Upper lobe of right lung (tissue), 1 donor: ENCODE measurements at regions not wholly inside any gene's neighbourhood (a gene's known extent, or its start where the extent isn't known, plus 50 kb on each side); places are given as distances from the start of the nearest gene placed in this dataset.
A peak's percentile ranks its signal among the peaks of the same experiment; 100 is the strongest.
"Not testable (repeated sequence)": the region's sequence is repeated elsewhere in the genome, so short reads cannot be mapped to it uniquely, and the experiment has no call there.

Experiments
- ATAC-seq: fragments of 200-7000 bp; cut with Tn5 transposase; one replicate; pipeline ENCODE4 v1.9.1; 2020; ENCODE audit warnings: mild to moderate bottlenecking, moderate library complexity
- DNase-seq: peaks from one replicate; pipeline ENCODE4 v3.0.0-alpha.2; 2020
- H3K27ac ChIP-seq: fragments of 200-600 bp; one replicate; pipeline ENCODE4 v1.8.0; 2022
- H3K27me3 ChIP-seq: fragments of 200-600 bp; one replicate; pipeline ENCODE4 v1.8.0; 2022; ENCODE audit warnings: mild to moderate bottlenecking
- H3K36me3 ChIP-seq: fragments of 200-600 bp; one replicate; pipeline ENCODE4 v1.8.0; 2022
- H3K4me1 ChIP-seq: fragments of 200-600 bp; one replicate; pipeline ENCODE4 v1.8.0; 2022
- H3K4me3 ChIP-seq: fragments of 200-600 bp; one replicate; pipeline ENCODE4 v1.8.0; 2022; ENCODE audit warnings: mild to moderate bottlenecking
- H3K9me3 ChIP-seq: fragments of 200-600 bp; one replicate; pipeline ENCODE4 v1.8.0; 2022
- intact Hi-C: fragments of 100-400 bp; cut with DNase I; formaldehyde crosslinking; loops from one replicate; pipeline ENCODE4 v1.11.0; 2022
- TF ChIP-seq, protein P1 (sequence below): fragments of 200-600 bp; IDR thresholded peaks from one replicate; pipeline ENCODE4 v1.8.0; 2022; ENCODE audit warnings: antibody characterized with exemption
- donor health status: DM: no; HTN: yes; CAD: no; lungs with severe emphysema.

DNA sequence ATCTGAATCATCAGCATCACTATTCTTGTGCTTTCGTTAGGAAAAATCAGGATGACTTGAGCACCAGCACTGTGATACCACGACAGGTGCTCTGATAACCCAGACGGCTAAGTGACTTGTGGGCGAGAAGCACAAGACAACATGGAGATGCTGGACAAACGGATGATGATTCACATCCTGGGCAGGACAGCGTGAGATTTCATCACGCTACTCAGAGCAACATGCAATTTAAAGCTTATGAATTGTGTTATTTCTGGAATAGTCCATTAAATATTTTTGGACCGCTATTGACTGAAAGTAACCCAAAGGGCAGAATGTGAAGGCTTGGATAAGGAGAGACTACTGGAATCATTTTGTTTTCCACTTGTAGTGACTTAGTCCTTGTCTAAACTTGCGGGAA lies 114.8 kb upstream of the DAPK1 start:
- Histone ChIP-seq H3K27me3 (no peaks in the 10 kb centered on the region), H3K36me3 (no peaks in the 10 kb centered on the region), H3K4me3 (no peak overlapping the region), H3K4me1 (peaks cover 17% of the 10 kb centered on the region), H3K9me3 (no peaks in the 10 kb centered on the region), H3K27ac (no peak overlapping the region)
- ATAC-seq = no peak
- TF ChIP-seq, protein P1, sequence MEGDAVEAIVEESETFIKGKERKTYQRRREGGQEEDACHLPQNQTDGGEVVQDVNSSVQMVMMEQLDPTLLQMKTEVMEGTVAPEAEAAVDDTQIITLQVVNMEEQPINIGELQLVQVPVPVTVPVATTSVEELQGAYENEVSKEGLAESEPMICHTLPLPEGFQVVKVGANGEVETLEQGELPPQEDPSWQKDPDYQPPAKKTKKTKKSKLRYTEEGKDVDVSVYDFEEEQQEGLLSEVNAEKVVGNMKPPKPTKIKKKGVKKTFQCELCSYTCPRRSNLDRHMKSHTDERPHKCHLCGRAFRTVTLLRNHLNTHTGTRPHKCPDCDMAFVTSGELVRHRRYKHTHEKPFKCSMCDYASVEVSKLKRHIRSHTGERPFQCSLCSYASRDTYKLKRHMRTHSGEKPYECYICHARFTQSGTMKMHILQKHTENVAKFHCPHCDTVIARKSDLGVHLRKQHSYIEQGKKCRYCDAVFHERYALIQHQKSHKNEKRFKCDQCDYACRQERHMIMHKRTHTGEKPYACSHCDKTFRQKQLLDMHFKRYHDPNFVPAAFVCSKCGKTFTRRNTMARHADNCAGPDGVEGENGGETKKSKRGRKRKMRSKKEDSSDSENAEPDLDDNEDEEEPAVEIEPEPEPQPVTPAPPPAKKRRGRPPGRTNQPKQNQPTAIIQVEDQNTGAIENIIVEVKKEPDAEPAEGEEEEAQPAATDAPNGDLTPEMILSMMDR = no peak
- intact Hi-C loops = no loop called here
- DNase-seq = no peak

DNA sequence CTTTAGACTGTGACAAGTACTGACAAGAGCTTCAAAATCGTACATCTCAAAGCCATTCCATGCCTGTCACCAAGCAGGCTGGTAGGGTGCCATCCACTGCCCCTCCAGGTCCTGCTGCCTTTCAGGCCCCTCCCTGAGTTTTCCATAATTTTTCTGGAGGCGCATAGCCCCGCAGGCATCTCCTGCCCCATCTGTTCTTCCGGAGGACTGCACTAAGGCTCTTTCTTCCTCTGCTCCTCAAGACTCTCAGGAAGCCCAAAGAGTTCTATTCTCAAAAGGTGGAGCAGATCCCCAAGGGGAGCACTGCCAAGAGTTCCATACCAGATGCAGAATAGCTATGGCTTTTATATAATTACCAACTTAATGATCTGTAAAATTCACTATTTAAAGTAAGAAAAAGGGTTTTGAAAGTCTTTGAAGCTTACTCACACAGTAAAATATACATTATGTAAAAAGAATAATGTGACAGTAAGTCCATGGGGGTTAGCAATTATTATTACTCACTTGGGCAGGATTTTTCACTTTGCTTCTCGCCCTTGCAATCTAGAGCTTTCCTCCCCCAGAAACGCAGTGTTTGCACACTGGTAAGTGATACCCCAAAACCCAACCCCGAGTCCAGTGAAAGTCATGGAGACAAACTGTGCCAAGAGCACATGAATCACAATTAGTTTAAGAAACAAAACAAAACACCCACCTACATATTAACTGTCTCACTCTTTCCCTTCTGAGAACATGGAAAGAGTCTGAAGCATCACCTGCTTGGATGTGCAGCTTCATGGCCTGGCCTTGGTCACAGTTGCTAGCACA lies 114.1 kb upstream of the DAPK1 start:
- ATAC-seq (no peak), DNase-seq (no peak)
- no peaks in the 10 kb centered on the region for H3K9me3 ChIP-seq
- TF ChIP-seq, protein P1 = no peak
- peaks cover 17% of the 10 kb centered on the region for H3K4me1 ChIP-seq
- H3K27me3 ChIP-seq = no peaks in the 10 kb centered on the region
- no peaks in the 10 kb centered on the region for H3K36me3 ChIP-seq
- no peak overlapping the region for H3K27ac ChIP-seq
- H3K4me3 ChIP-seq = no peak overlapping the region
- intact Hi-C loops = no loop called here

DNA sequence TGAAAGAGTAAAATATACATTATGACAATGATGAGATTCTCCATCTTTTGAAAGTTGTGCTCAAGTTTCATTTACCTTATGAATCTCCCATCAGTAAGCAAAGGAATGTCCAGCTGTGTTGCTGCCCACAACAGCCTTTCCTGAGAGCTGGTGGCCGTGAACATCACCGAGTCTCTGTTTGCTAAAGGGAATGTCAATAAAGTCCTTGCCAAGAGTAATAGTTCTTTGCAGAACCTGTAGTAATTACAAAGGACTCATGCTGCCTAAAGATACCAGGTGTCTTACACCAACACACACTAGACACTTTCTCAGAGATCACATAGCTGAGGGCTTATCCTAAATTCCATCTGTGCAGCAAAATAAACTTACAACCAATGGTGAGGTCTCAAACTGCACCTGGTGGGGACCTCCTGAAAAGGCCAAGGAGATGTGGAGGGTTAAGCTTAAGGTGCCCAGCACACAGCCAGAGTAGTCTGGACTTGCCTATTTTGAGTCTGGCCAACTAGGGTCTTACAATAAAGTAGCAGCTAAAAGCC lies 111.1 kb upstream of the DAPK1 start:
- TF ChIP-seq, protein P1 = no peak
- no peaks in the 10 kb centered on the region for H3K36me3 ChIP-seq
- no peaks in the 10 kb centered on the region for H3K9me3 ChIP-seq
- H3K27ac ChIP-seq = no peak overlapping the region
- no peaks in the 10 kb centered on the region for H3K27me3 ChIP-seq
- intact Hi-C loops = no loop called here
- DNase-seq (no peak), ATAC-seq (peak; percentile 27)
- H3K4me1 ChIP-seq = peaks cover 10% of the 10 kb centered on the region
- no peak overlapping the region for H3K4me3 ChIP-seq

DNA sequence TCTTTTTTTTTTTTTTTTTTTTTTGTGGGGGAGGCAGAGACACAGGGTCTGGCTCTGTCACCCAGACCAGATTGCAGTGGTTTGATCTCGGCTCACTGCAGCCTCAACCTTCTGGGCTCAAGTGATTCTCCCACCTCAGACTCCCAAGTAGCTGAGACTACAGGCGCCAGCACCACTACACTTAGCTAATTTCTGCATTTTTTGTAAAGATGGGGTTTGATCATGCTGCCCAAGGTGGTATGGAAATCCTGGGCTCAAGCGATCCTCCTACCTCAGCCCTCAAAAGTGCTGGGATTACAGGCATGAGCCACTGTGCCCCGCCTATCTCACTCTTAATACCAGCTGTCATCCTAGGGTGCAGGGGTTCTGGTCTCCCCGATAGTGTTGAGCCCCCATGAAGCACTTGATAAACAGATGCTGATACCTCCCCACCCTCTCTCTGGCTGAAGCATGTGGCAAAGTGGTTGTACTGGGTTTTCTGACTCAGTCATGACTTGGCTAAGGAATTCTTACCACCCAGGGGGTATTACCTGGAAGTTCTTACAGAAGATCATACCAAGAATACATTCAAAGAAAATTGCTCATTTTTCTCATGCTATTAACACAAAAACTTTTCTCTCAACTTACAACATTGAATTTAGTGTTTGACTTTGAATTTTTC lies 110.2 kb upstream of the DAPK1 start:
- Histone ChIP-seq H3K36me3 (no peaks in the 10 kb centered on the region), H3K27me3 (no peaks in the 10 kb centered on the region), H3K4me3 (no peak overlapping the region), H3K4me1 (peaks cover under 1% of the 10 kb centered on the region), H3K27ac (no peak overlapping the region), H3K9me3 (no peaks in the 10 kb centered on the region)
- DNase-seq (no peak), ATAC-seq (no peak)
- intact Hi-C loops = no loop called here
- TF ChIP-seq, protein P1 = no peak

DNA sequence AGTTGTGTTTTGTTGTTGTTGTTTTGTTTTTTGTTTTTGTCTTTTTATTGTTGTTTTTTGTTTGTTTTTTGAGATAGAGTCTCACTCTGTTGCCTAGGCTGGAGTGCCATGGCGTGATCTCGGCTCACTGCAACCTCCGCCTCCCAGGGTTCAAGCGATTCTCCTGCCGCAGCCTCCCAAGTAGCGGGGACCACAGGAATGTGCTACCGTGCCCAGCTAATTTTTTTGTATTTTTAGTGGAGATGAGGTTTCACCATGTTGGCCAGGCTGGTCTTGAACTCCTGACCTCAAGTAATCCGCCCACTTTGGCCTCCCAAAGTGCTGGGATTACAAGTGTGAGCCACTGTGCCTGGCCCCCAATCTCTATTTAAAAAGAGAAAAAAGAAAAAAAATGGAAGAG lies 109.0 kb upstream of the DAPK1 start:
- DNase-seq, ATAC-seq, intact Hi-C loops, H3K9me3 ChIP-seq, H3K27me3 ChIP-seq, H3K36me3 ChIP-seq, H3K4me3 ChIP-seq, H3K27ac ChIP-seq, H3K4me1 ChIP-seq: not testable (repeated sequence)

DNA sequence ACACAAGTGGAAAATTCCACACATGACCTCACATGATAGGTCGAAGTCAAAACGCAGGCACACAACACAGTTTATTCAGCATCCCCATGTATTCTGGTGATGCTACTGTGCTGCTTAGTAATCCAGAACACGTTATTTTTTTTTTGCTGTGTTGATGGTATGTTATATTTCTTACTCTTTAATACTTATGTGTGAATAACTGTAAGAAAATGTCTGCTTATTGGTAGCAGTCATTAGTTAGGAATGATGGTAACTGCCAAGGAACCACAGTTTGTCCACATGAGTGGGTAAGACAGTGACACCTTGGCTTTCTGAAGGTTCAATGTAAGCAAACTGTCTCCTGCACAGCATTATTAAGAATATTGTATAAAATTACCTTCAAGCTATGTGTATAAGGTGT lies 107.7 kb upstream of the DAPK1 start:
- TF ChIP-seq, protein P1 = no peak
- intact Hi-C loops = no loop called here
- Histone ChIP-seq H3K27ac (no peak overlapping the region), H3K4me3 (no peak overlapping the region), H3K36me3 (no peaks in the 10 kb centered on the region), H3K27me3 (no peaks in the 10 kb centered on the region), H3K4me1 (no peaks in the 10 kb centered on the region), H3K9me3 (no peaks in the 10 kb centered on the region)
- DNase-seq (no peak), ATAC-seq (no peak)
